ENCODE measurements at regions not wholly inside any gene's neighbourhood (a gene's known extent, or its start where the extent isn't known, plus 50 kb on each side); places are given as distances from the start of the nearest gene placed in this dataset.
"Not testable (repeated sequence)": the region's sequence is repeated elsewhere in the genome, so short reads cannot be mapped to it uniquely, and the experiment has no call there.

GRCh38 chr20:52008874-52009273, 182.7 kb downstream of the ZFP64 start:
- intact Hi-C loops (cut with DNase I; ENCODE audit: low total_unique reads) (no loop called here), in situ Hi-C loops (cut with MboI; ENCODE audit: low pct_ligation_motif_present in 1 of 4, low pct_unique_long_range_greater_than_20kb in 1 of 4, low sequenced_read_pairs in 3 of 4) (no loop called here)
- Histone ChIP-seq H3K9me3 (no peaks in the 10 kb centered on the region), H3K27ac (no peak overlapping the region), H3K4me1 (no peaks in the 10 kb centered on the region), H3K27me3 (no peaks in the 10 kb centered on the region), H3K4me3 (no peak overlapping the region), H3K36me3 (no peaks in the 10 kb centered on the region)
- TF ChIP-seq EP300 (IDR thresholded peaks at IDR 0.05; ENCODE audit: low read depth) = no peak
- no peak for TF ChIP-seq POLR2AphosphoS5 (IDR thresholded peaks at IDR 0.05)
- 89 to 90% methylated on average over 6 of the region's 6 CpGs for WGBS, 2 donors (ENCODE audit: low coverage in 1 of 2)
- no peak for DNase-seq

GRCh38 chr20:52004715-52005114, 186.9 kb downstream of the ZFP64 start:
- DNase-seq = no peak
- no peaks in the 10 kb centered on the region for H3K9me3 ChIP-seq
- no peak overlapping the region for H3K27ac ChIP-seq
- intact Hi-C loops (cut with DNase I; ENCODE audit: low total_unique reads) = no loop called here
- in situ Hi-C loops (cut with MboI; ENCODE audit: low pct_ligation_motif_present in 1 of 4, low pct_unique_long_range_greater_than_20kb in 1 of 4, low sequenced_read_pairs in 3 of 4) = no loop called here
- H3K4me1 ChIP-seq = peaks cover 0 to 4% (median 2%) of the 10 kb centered on the region in 4 donors
- 59 to 73% methylated on average over 2 to 3 of the region's 3 CpGs for WGBS, 2 donors (ENCODE audit: low coverage in 1 of 2)
- H3K4me3 ChIP-seq = no peak overlapping the region
- no peaks in the 10 kb centered on the region for H3K36me3 ChIP-seq
- no peak for TF ChIP-seq CTCF (IDR thresholded peaks at IDR 0.05)
- no peak for TF ChIP-seq EP300 (IDR thresholded peaks at IDR 0.05; ENCODE audit: low read depth)
- TF ChIP-seq POLR2AphosphoS5 (IDR thresholded peaks at IDR 0.05) = no peak
- no peak for TF ChIP-seq POLR2A (IDR thresholded peaks at IDR 0.05)
- no peaks in the 10 kb centered on the region for H3K27me3 ChIP-seq

GRCh38 chr20:52004018-52004417, 187.6 kb downstream of the ZFP64 start:
- Histone ChIP-seq H3K36me3 (no peaks in the 10 kb centered on the region), H3K9me3 (no peaks in the 10 kb centered on the region), H3K4me1 (peaks cover 0 to 4% (median 2%) of the 10 kb centered on the region in 4 donors), H3K27me3 (no peaks in the 10 kb centered on the region), H3K27ac (no peak overlapping the region), H3K4me3 (no peak overlapping the region)
- DNase-seq = no peak
- no peak for TF ChIP-seq POLR2AphosphoS5 (IDR thresholded peaks at IDR 0.05)
- no peak for TF ChIP-seq POLR2A (IDR thresholded peaks at IDR 0.05)
- TF ChIP-seq CTCF (IDR thresholded peaks at IDR 0.05) = no peak
- TF ChIP-seq EP300 (IDR thresholded peaks at IDR 0.05; ENCODE audit: low read depth) = no peak
- in situ Hi-C loops (cut with MboI; ENCODE audit: low pct_ligation_motif_present in 1 of 4, low pct_unique_long_range_greater_than_20kb in 1 of 4, low sequenced_read_pairs in 3 of 4) = no loop called here
- 69 to 89% methylated on average over 2 to 5 of the region's 5 CpGs for WGBS, 2 donors (ENCODE audit: low coverage in 1 of 2)
- intact Hi-C loops (cut with DNase I; ENCODE audit: low total_unique reads) = no loop called here

- Histone ChIP-seq H3K36me3 (no peaks in the 10 kb centered on the region), H3K4me3 (no peak overlapping the region), H3K4me1 (peaks cover 0 to 4% (median 2%) of the 10 kb centered on the region in 4 donors), H3K9me3 (no peaks in the 10 kb centered on the region), H3K27me3 (no peaks in the 10 kb centered on the region), H3K27ac (no peak overlapping the region)
- DNase-seq = no peak
- WGBS, 2 donors (ENCODE audit: low coverage in 1 of 2) = 77 to 80% methylated on average over 5 of the region's 5 CpGs
- TF ChIP-seq POLR2AphosphoS5 (IDR thresholded peaks at IDR 0.05) (no peak), EP300 (IDR thresholded peaks at IDR 0.05; ENCODE audit: low read depth) (no peak), CTCF (IDR thresholded peaks at IDR 0.05) (no peak), POLR2A (IDR thresholded peaks at IDR 0.05) (no peak)
- intact Hi-C loops (cut with DNase I; ENCODE audit: low total_unique reads) = no loop called here
- in situ Hi-C loops (cut with MboI; ENCODE audit: low pct_ligation_motif_present in 1 of 4, low pct_unique_long_range_greater_than_20kb in 1 of 4, low sequenced_read_pairs in 3 of 4) = no loop called here
Measured at GRCh38 chr20:52003415-52003814, 188.2 kb downstream of the ZFP64 start.

- no peak for DNase-seq
- H3K4me3 ChIP-seq = no peak overlapping the region
- no peak overlapping the region for H3K27ac ChIP-seq
- peaks cover 0 to 4% (median 2%) of the 10 kb centered on the region in 4 donors for H3K4me1 ChIP-seq
- H3K36me3 ChIP-seq = no peaks in the 10 kb centered on the region
- 24 to 25% methylated on average over 6 to 8 of the region's 8 CpGs for WGBS, 2 donors (ENCODE audit: low coverage in 1 of 2)
- intact Hi-C loops (cut with DNase I; ENCODE audit: low total_unique reads) = no loop called here
- TF ChIP-seq POLR2A (IDR thresholded peaks at IDR 0.05) (no peak), POLR2AphosphoS5 (IDR thresholded peaks at IDR 0.05) (no peak), CTCF (IDR thresholded peaks at IDR 0.05) (no peak), EP300 (IDR thresholded peaks at IDR 0.05; ENCODE audit: low read depth) (no peak)
- H3K9me3 ChIP-seq = no peaks in the 10 kb centered on the region
- in situ Hi-C loops (cut with MboI; ENCODE audit: low pct_ligation_motif_present in 1 of 4, low pct_unique_long_range_greater_than_20kb in 1 of 4, low sequenced_read_pairs in 3 of 4) = no loop called here
- no peaks in the 10 kb centered on the region for H3K27me3 ChIP-seq
Measured at GRCh38 chr20:52001999-52002666, 189.4 kb downstream of the ZFP64 start.

- H3K27ac ChIP-seq; H3K4me3 ChIP-seq; H3K27me3 ChIP-seq; H3K4me1 ChIP-seq; H3K36me3 ChIP-seq; in situ Hi-C loops (cut with MboI; ENCODE audit: low pct_ligation_motif_present in 1 of 4, low pct_unique_long_range_greater_than_20kb in 1 of 4, low sequenced_read_pairs in 3 of 4); H3K9me3 ChIP-seq; intact Hi-C loops (cut with DNase I; ENCODE audit: low total_unique reads); DNase-seq: not testable (repeated sequence)
- 86% methylated on average over 4 of the region's 4 CpGs; no CpG with 5 or more reads in 1 of the 2 donors for WGBS, 2 donors (ENCODE audit: low coverage in 1 of 2)
Measured at GRCh38 chr20:51997281-51997936, 194.2 kb downstream of the ZFP64 start.

Data from transverse colon (tissue), 4 donors.